ENCODE measurements at regions not wholly inside any gene's neighbourhood (a gene's known extent, or its start where the extent isn't known, plus 50 kb on each side); places are given as distances from the start of the nearest gene placed in this dataset.

- TF ChIP-seq ZNF687 (IDR thresholded peaks at IDR 0.05) (no peak), SMAD5 (IDR thresholded peaks at IDR 0.05; ENCODE audit: low read depth) (no peak), CHD2 (IDR thresholded peaks at IDR 0.05; ENCODE audit: borderline replicate concordance, low read depth, low read length) (no peak), MXI1 (IDR thresholded peaks at IDR 0.05; ENCODE audit: low read depth, low read length) (no peak), SP1 (IDR thresholded peaks at IDR 0.05; ENCODE audit: low read depth, low read length) (no peak)
Measured at GRCh38 chr12:40566271-40566670, 126.0 kb upstream of the CNTN1 start (continued).

GRCh38 chr12:40569626-40570179, 122.5 kb upstream of the CNTN1 start:
- ATAC-seq (peak; percentile 42; the same call in 2 of the 3 replicates), DNase-seq (ENCODE audit: low read depth, low spot score) (no peak), FAIRE-seq (no peak)
- ChIA-PET CTCF (interaction anchor here (0.9 kb wide), 1 partner anchor 10 kb away, joined by 4 read pairs; no protein-coding TSS in a partner anchor), POLR2A (no interaction called here), SMC1A (ENCODE audit: uncharacterized antibody, unreplicated experiment) (interaction anchor here (1.5 to 4.0 kb wide), 3 partner anchors 10 to 66 kb away, joined by 4 to 27 read pairs (median 9); no protein-coding TSS in a partner anchor), RAD21 (ENCODE audit: unreplicated experiment) (interaction anchor here (1.5 kb wide), 1 partner anchor 9 kb away, joined by 6 read pairs; no protein-coding TSS in a partner anchor)
- no peak overlapping the region for H3K9ac ChIP-seq (ENCODE audit: control insufficient read depth, insufficient read depth, low read length)
- H2AFZ ChIP-seq (ENCODE audit: control insufficient read depth, low read depth, low read length), result no peak overlapping the region
- intact Hi-C loops (cut with micrococcal nuclease; ENCODE audit: unreplicated experiment) (no loop called here), in situ Hi-C loops (cut with MboI) (no loop called here)
- H3K36me3 ChIP-seq (ENCODE audit: control insufficient read depth in 2 of 2, insufficient read depth in 2 of 2, low read length in 1 of 2), result no peaks in the 10 kb centered on the region
- no peaks in the 10 kb centered on the region for H4K20me1 ChIP-seq (ENCODE audit: control insufficient read depth, insufficient read depth)
- H3K9me3 ChIP-seq (replicated peaks; ENCODE audit: control insufficient read depth, insufficient read depth, low read length), result no peaks in the 10 kb centered on the region
- H3K27me3 ChIP-seq (replicated peaks in 1 of 2; ENCODE audit: control insufficient read depth in 2 of 2, insufficient read depth in 2 of 2, low read length in 1 of 2), result no peaks in the 10 kb centered on the region
- 44% methylated on average over 1 of the region's 1 CpG for WGBS (ENCODE audit: insufficient coverage, insufficient replicate concordance, low lambda C conversion rate, missing lambda C conversion rate)
- BruUV-seq (replicated peaks), result no TSS peak
- no peaks in the 10 kb centered on the region for H3K79me2 ChIP-seq (ENCODE audit: control insufficient read depth, insufficient read depth, low read length)
- H3K4me2 ChIP-seq (ENCODE audit: control insufficient read depth, insufficient read depth), result no peak overlapping the region
- no peak overlapping the region for H3K27ac ChIP-seq (ENCODE audit: control insufficient read depth, insufficient read depth)
- H3K4me3 ChIP-seq, result no peak overlapping the region
- H3K4me1 ChIP-seq (ENCODE audit: control insufficient read depth, insufficient read depth, low read length), result no peaks in the 10 kb centered on the region
- peak; percentile 22; the same call in 1 of the 2 replicates for TF ChIP-seq NFIC (IDR thresholded peaks at IDR 0.05; ENCODE audit: low read depth, low read length)
- TF ChIP-seq JUNB (IDR thresholded peaks at IDR 0.05), result peak; percentile 56
- no peak for TF ChIP-seq RAD51 (IDR thresholded peaks at IDR 0.05)
- no peak for TF ChIP-seq SIX5 (IDR thresholded peaks at IDR 0.05; ENCODE audit: low read depth, low read length, severe bottlenecking)
- no peak for TF ChIP-seq RB1 (IDR thresholded peaks at IDR 0.05; ENCODE audit: borderline replicate concordance)
- TF ChIP-seq CEBPZ (IDR thresholded peaks at IDR 0.05; ENCODE audit: low read depth, low read length), result no peak
- peak; percentile 60; the same call in 1 of the 2 replicates for TF ChIP-seq MEF2A (IDR thresholded peaks at IDR 0.05; ENCODE audit: insufficient read depth, low read depth, low read length)
- no peak for TF ChIP-seq CHD4 (IDR thresholded peaks at IDR 0.05)
- TF ChIP-seq TBL1XR1 (IDR thresholded peaks at IDR 0.05; ENCODE audit: low read depth, low read length), result no peak
- no peak for TF ChIP-seq JUND (IDR thresholded peaks at IDR 0.05; ENCODE audit: low read depth, low read length)
- TF ChIP-seq EED (IDR thresholded peaks at IDR 0.05; ENCODE audit: low read depth), result no peak

Data from GM12878 (cell line).